ENCODE measurements at regions not wholly inside any gene's neighbourhood (a gene's known extent, or its start where the extent isn't known, plus 50 kb on each side); places are given as distances from the start of the nearest gene placed in this dataset.

DNA sequence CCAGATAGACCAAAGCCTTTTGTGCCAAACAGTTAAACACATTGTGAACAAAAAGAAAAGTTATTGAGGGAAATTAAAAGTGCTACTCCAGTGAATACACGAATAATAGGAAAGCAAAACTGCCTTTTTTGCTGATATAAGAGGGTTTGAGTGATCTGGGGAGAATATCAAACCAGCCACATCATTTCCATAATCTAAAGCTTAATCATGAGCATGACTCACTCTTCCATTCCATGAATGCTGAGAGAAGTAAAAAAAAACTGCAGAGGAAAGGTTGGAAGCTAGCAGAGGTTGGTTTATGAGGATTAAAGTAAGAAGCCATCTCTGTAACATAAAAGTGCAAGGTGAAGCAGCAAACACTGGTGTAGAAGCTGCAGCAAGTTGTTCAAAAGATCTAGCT is 350.6 kb upstream of the NCAM2 start:
- Histone ChIP-seq H3K4me3 (ENCODE audit: low read depth, low read length) (no peak overlapping the region), H3K27me3 (ENCODE audit: control insufficient read depth, insufficient read depth, low read length) (no peaks in the 10 kb centered on the region), H3K36me3 (ENCODE audit: control insufficient read depth, insufficient read depth, low read length) (no peaks in the 10 kb centered on the region), H3K27ac (no peak overlapping the region), H3K9ac (no peak overlapping the region), H3K4me1 (no peaks in the 10 kb centered on the region), H3K4me2 (ENCODE audit: low read length) (no peak overlapping the region), H3K9me3 (ENCODE audit: control insufficient read depth, low read length) (no peaks in the 10 kb centered on the region), H3K79me2 (no peaks in the 10 kb centered on the region), H2AFZ (no peak overlapping the region)
- TF ChIP-seq, protein P1, sequence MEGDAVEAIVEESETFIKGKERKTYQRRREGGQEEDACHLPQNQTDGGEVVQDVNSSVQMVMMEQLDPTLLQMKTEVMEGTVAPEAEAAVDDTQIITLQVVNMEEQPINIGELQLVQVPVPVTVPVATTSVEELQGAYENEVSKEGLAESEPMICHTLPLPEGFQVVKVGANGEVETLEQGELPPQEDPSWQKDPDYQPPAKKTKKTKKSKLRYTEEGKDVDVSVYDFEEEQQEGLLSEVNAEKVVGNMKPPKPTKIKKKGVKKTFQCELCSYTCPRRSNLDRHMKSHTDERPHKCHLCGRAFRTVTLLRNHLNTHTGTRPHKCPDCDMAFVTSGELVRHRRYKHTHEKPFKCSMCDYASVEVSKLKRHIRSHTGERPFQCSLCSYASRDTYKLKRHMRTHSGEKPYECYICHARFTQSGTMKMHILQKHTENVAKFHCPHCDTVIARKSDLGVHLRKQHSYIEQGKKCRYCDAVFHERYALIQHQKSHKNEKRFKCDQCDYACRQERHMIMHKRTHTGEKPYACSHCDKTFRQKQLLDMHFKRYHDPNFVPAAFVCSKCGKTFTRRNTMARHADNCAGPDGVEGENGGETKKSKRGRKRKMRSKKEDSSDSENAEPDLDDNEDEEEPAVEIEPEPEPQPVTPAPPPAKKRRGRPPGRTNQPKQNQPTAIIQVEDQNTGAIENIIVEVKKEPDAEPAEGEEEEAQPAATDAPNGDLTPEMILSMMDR (IDR thresholded peaks at IDR 0.05): no peak

DNA sequence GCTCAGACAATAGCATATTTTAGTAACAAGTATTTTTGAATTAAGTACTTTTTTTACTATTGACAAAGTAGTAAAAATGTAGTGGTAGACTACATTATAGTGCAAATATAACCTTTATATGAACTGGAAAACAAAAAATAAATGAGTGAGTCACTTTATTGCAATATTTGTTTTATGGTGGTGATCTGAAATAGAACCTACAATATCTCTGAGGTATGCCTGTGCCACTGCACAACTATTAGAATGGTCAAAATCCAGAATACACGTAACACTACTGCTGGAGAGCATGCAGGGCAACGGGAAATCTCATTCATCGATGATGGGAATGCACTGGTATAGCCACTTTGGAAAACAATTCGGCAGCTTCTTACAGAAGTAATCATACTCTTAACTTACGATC is 349.0 kb upstream of the NCAM2 start:
- H3K27me3 ChIP-seq (ENCODE audit: control insufficient read depth, insufficient read depth, low read length): no peaks in the 10 kb centered on the region
- H3K4me2 ChIP-seq (ENCODE audit: low read length): no peak overlapping the region
- no peaks in the 10 kb centered on the region for H3K36me3 ChIP-seq (ENCODE audit: control insufficient read depth, insufficient read depth, low read length)
- TF ChIP-seq, protein P1 (IDR thresholded peaks at IDR 0.05): no peak
- H3K4me3 ChIP-seq (ENCODE audit: low read depth, low read length): no peak overlapping the region
- no peaks in the 10 kb centered on the region for H3K4me1 ChIP-seq
- no peaks in the 10 kb centered on the region for H3K9me3 ChIP-seq (ENCODE audit: control insufficient read depth, low read length)
- no peak overlapping the region for H3K27ac ChIP-seq
- no peaks in the 10 kb centered on the region for H3K79me2 ChIP-seq
- H2AFZ ChIP-seq: no peak overlapping the region
- no peak overlapping the region for H3K9ac ChIP-seq

DNA sequence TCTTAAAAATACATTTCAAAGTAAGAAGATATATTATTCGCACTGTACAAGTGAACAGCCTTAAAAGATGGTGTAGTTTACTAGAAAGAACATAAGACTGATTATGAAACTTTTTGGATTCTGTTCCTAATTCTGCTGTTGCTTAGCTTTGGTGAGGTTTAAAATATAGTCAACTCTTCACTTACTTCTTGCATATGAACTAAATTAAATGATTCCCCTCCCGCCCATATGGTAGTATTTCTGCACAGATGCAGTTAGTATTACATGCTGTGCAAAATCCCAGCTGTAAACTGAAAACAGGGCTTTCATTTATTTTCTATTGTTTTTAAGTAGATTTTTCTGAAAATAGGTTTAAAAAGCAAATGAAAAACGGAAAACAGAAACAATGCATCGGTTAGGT is 345.4 kb upstream of the NCAM2 start:
- H3K27me3 ChIP-seq (ENCODE audit: control insufficient read depth, insufficient read depth, low read length): no peaks in the 10 kb centered on the region
- no peak overlapping the region for H3K4me3 ChIP-seq (ENCODE audit: low read depth, low read length)
- no peaks in the 10 kb centered on the region for H3K4me1 ChIP-seq
- H3K79me2 ChIP-seq: no peaks in the 10 kb centered on the region
- H3K4me2 ChIP-seq (ENCODE audit: low read length): no peak overlapping the region
- H3K36me3 ChIP-seq (ENCODE audit: control insufficient read depth, insufficient read depth, low read length): no peaks in the 10 kb centered on the region
- TF ChIP-seq, protein P1 (IDR thresholded peaks at IDR 0.05): no peak
- H3K27ac ChIP-seq: no peak overlapping the region
- H3K9ac ChIP-seq: no peak overlapping the region
- H2AFZ ChIP-seq: no peak overlapping the region
- no peaks in the 10 kb centered on the region for H3K9me3 ChIP-seq (ENCODE audit: control insufficient read depth, low read length)

DNA sequence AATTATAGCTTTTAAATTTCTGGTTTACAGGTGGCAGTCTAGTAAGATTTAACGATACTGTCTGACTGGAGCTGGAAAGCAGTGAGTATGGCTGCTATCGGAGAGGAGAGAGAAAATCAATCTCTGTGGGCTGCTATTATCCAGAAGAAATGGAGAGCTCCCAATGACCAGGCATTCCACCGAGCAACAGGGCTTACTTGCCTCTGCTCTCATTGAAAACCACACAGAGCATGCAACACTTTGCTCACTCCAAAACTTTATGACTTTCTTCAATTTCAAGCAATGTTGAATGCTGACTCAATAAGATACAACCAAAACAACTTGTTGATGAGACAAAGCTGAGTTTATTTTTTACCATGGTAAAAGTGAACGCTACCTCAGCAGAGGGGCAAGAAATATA is 337.0 kb upstream of the NCAM2 start:
- Histone ChIP-seq H3K9ac (no peak overlapping the region), H3K27ac (no peak overlapping the region), H3K9me3 (ENCODE audit: control insufficient read depth, low read length) (no peaks in the 10 kb centered on the region), H3K4me3 (ENCODE audit: low read depth, low read length) (no peak overlapping the region), H3K27me3 (ENCODE audit: control insufficient read depth, insufficient read depth, low read length) (no peaks in the 10 kb centered on the region), H3K4me1 (no peaks in the 10 kb centered on the region), H3K79me2 (no peaks in the 10 kb centered on the region), H3K4me2 (ENCODE audit: low read length) (no peak overlapping the region), H3K36me3 (ENCODE audit: control insufficient read depth, insufficient read depth, low read length) (no peaks in the 10 kb centered on the region), H2AFZ (no peak overlapping the region)
- TF ChIP-seq, protein P1 (IDR thresholded peaks at IDR 0.05): no peak

DNA sequence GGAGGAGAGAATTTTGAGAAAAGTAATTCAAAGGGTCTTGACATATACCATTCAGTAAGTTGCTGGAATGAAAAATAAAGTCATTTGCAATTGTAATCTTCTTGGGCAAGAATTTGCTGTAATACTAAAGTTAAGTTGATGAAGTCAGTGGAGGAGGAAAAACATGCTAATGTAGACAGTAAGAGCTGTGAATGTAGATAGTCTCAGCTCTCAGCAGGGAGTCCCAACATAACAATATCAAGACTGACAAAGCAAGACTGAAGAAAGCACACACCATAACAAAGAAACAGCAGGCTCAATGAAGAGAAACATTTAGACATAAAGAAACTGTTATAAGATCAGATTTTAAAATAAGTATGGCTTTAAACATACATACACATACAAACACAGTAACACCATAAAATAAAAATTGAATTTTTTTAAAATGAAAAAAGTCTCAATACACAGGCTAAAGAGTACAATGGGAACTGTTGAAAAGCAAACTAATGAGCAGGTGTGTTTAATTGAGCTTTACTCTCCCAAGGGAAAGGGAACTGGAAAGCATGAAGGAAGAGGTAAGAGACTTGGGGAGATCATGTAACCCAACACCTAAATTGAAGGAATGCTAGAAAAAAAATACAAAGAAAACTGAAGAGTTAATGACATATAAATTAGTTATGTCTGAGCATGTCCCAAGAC is 336.3 kb upstream of the NCAM2 start:
- H3K79me2 ChIP-seq: no peaks in the 10 kb centered on the region
- TF ChIP-seq, protein P1 (IDR thresholded peaks at IDR 0.05): no peak

More for the DNA sequence above, 336.3 kb upstream of the NCAM2 start:
- Histone ChIP-seq H3K4me1 (no peaks in the 10 kb centered on the region), H2AFZ (no peak overlapping the region), H3K9me3 (ENCODE audit: control insufficient read depth, low read length) (no peaks in the 10 kb centered on the region), H3K36me3 (ENCODE audit: control insufficient read depth, insufficient read depth, low read length) (no peaks in the 10 kb centered on the region), H3K9ac (no peak overlapping the region), H3K4me2 (ENCODE audit: low read length) (no peak overlapping the region), H3K27me3 (ENCODE audit: control insufficient read depth, insufficient read depth, low read length) (no peaks in the 10 kb centered on the region), H3K27ac (no peak overlapping the region), H3K4me3 (ENCODE audit: low read depth, low read length) (no peak overlapping the region)
